ENCODE measurements at regions not wholly inside any gene's neighbourhood (a gene's known extent, or its start where the extent isn't known, plus 50 kb on each side); places are given as distances from the start of the nearest gene placed in this dataset.
"Not testable (repeated sequence)": the region's sequence is repeated elsewhere in the genome, so short reads cannot be mapped to it uniquely, and the experiment has no call there.

- DNase-seq: not testable (repeated sequence)
Observed at GRCh38 chr15:77896147-77897112, 181.1 kb downstream of the TBC1D2B start.

- DNase-seq: no peak
Observed at GRCh38 chr15:77895742-77896141, 181.8 kb downstream of the TBC1D2B start.

- not testable (repeated sequence) for DNase-seq
Observed at GRCh38 chr15:77895145-77895544, 182.4 kb downstream of the TBC1D2B start.

- DNase-seq: not testable (repeated sequence)
Observed at GRCh38 chr15:77893671-77894640, 183.6 kb downstream of the TBC1D2B start.

GRCh38 chr15:77893246-77893645, 184.3 kb downstream of the TBC1D2B start:
- DNase-seq: not testable (repeated sequence)

- no peak for DNase-seq
Observed at GRCh38 chr15:77892335-77892734, 185.2 kb downstream of the TBC1D2B start.

- DNase-seq: not testable (repeated sequence)
Observed at GRCh38 chr15:77891862-77892261, 185.6 kb downstream of the TBC1D2B start.

GRCh38 chr15:77890911-77891801, 186.4 kb downstream of the TBC1D2B start:
- DNase-seq: not testable (repeated sequence)

GRCh38 chr15:77889828-77890725, 187.4 kb downstream of the TBC1D2B start:
- not testable (repeated sequence) for DNase-seq

- DNase-seq: no peak
Observed at GRCh38 chr15:77889009-77889806, 188.3 kb downstream of the TBC1D2B start.

- not testable (repeated sequence) for DNase-seq
Observed at GRCh38 chr15:77887563-77888429, 189.7 kb downstream of the TBC1D2B start.

- DNase-seq: no peak
Observed at GRCh38 chr15:77886805-77887448, 190.6 kb downstream of the TBC1D2B start.

GRCh38 chr15:77885877-77886500, 191.5 kb downstream of the TBC1D2B start:
- DNase-seq: not testable (repeated sequence)

GRCh38 chr15:77883012-77883411, 194.5 kb downstream of the TBC1D2B start:
- not testable (repeated sequence) for DNase-seq

GRCh38 chr15:77881950-77882349, 195.6 kb downstream of the TBC1D2B start:
- DNase-seq: no peak

- DNase-seq: not testable (repeated sequence)
Observed at GRCh38 chr15:77881535-77881934, 196.0 kb downstream of the TBC1D2B start.

- not testable (repeated sequence) for DNase-seq
Observed at GRCh38 chr15:77879466-77879865, 198.0 kb downstream of the TBC1D2B start.

All from NCI-H1417 treated with DMSO at 0.1 percent for 48 hours (cell line).